GM19240 (cell line): ENCODE measurements at regions not wholly inside any gene's neighbourhood (a gene's known extent, or its start where the extent isn't known, plus 50 kb on each side); places are given as distances from the start of the nearest gene placed in this dataset.

Source experiments
- DNase-seq: peaks from one replicate; pipeline ENCODE4 v3.0.0; 2011; ENCODE audit warnings: low spot score; ENCODE audit not compliant: insufficient read length

- DNase-seq = no peak
Observed at GRCh38 chr16:74183601-74184360, 112.8 kb upstream of the PSMD7 start.

- no peak for DNase-seq
Observed at GRCh38 chr16:74169687-74170376, 126.8 kb upstream of the PSMD7 start.

DNA sequence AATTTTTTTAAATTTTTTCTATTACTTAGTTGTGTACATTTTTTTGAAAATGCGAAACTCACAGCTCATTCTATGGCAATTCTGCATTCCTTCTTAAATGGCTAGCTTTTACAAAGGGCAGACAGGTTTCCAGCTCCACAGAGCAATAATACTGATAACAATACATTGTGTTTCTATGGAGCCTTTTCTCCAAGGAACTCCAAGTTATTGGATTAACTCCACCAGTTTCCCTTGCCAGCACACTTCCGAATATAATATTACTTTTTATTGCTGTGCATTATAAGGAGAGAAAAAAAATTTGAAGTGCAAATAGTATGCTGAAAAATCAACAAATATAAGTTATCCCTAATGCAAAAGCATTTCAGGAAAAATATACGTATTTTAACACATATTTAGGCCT is 127.5 kb upstream of the PSMD7 start:
- DNase-seq = no peak

DNA sequence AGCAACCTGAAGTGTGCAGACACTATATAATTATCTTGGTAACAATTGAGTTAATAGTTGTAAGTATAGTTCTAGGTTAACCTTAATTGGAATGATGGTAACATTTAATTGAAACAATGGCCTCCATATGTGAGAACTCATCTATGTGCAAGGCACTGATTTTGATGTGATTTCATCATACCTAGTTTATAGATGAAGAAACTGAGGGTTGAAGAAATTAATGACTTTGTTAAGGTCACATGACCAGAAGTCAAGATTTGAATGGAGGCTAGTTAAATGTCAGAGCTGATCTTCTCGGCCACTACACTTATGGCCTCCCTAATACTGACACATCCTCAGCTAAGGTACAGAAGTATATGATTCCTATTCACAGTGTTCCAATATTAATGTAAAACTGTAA is 128.2 kb upstream of the PSMD7 start:
- DNase-seq = no peak

- no peak for DNase-seq
Observed at GRCh38 chr16:74166456-74166855, 130.2 kb upstream of the PSMD7 start.

DNA sequence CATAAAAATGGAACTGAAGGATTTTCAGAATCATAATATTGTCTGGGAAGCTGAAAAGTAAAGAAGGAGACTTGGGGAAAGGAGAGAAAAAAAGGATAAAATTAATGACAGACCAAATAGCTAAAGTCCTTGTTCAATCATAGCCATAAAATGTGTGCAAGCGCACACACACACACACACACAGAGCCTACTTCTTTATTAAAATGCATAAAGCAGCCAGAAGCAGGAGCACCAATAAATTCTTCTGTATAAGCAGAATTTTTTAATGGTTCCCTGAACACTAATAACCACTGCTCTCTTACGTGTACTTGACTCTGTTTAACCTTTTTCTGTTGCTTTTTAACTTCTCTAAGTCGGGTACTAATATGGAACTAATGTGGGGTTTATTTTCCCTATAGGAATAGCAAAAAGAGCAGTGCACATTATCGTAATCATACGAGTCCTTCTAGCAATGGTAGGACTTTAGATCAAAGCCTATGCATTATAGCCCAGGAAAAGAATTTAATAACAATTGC is 131.0 kb upstream of the PSMD7 start:
- DNase-seq = no peak

- DNase-seq = no peak
Observed at GRCh38 chr16:74160759-74161158, 135.9 kb upstream of the PSMD7 start.

- no peak for DNase-seq
Observed at GRCh38 chr16:74153773-74154172, 142.8 kb upstream of the PSMD7 start.

- DNase-seq = no peak
Observed at GRCh38 chr16:74146643-74147042, 150.0 kb upstream of the PSMD7 start.

- no peak for DNase-seq
Observed at GRCh38 chr16:74143171-74143570, 153.4 kb upstream of the PSMD7 start.

DNA sequence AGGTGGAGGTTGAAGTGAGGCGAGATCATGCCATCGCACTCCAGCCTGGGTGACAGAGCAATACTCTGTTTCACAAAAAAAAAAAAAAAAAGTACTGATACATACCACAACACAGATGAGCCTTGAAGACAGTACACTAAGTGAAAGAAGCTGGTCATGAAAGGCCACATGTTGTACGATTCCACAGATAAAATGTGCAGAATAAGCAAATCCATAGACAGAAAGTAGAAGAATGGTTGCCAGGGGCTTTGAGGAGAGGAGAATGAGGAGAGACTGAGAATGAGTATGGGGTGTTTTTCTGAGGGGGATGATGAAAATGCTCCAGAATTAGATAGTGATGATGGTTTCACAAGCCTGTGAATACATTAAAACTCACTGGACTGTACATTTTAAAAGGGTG is 155.6 kb upstream of the PSMD7 start:
- no peak for DNase-seq

DNA sequence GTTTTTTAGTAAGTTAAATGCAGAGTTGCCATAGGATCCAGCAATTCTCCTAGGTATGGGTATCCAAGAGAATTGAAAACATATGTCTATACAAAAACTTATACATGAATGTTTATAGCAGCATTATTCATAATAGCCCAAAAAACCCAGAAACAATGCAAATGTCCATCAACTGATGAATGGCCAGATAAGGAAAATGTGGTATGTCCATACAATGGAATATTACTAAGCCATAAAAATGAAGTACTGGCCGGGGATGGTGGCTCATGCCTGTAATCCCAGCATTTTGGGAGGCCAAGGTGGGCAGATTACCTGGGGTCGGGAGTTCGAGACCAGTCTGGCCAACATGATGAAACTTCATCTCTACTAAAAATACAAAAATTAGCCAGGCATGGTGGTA is 156.1 kb upstream of the PSMD7 start:
- no peak for DNase-seq

- DNase-seq = no peak
Observed at GRCh38 chr16:74123826-74124225, 172.8 kb upstream of the PSMD7 start.

DNA sequence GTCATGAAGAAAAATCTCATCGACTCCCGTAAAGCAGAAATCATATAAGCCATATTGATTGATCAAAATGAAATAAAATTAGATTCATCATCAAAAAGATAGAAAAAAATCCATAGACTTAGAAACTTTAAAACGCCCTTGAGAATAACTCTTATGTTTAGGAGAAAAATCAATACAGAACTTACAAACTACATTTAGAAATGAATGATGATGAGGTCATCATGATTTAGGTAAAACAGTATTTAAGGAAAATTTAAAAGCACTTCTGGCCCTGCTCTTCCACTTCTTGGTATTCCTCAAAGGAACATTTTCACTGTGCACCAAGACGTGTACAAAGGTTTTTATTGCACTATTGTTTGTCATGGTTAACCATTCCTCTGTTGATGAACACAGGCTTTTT is 173.4 kb upstream of the PSMD7 start:
- DNase-seq = no peak

GRCh38 chr16:74117798-74118197 is 178.8 kb upstream of the PSMD7 start:
- no peak for DNase-seq

GRCh38 chr16:74113545-74113944 is 183.1 kb upstream of the PSMD7 start:
- no peak for DNase-seq

GRCh38 chr16:74111456-74111982 is 185.1 kb upstream of the PSMD7 start:
- DNase-seq = no peak

- no peak for DNase-seq
Observed at GRCh38 chr16:74107795-74108610, 188.6 kb upstream of the PSMD7 start.

DNA sequence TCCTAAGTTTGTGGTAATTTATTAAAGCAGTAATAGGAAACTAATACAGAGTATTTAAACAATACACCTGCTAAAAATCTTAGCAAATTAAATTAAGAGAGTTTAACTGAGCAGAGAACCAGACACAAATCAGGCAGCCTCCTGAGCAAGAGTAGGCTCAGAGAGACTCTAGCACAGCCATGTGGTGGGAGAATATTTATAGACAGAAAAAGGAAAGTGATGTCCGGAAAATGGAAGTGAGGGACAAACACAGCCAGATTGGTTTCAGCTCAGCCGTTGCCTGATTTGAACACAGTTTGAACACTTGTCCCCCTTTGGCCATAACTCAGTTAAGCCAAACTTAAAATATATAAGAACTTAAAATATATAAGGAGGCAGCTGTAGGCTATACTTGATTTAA is 192.6 kb upstream of the PSMD7 start:
- no peak for DNase-seq

GRCh38 chr16:74101379-74102137 is 195.1 kb upstream of the PSMD7 start:
- DNase-seq = no peak
